ENCODE measurements at regions not wholly inside any gene's neighbourhood (a gene's known extent, or its start where the extent isn't known, plus 50 kb on each side); places are given as distances from the start of the nearest gene placed in this dataset.

GRCh38 chr10:45227456-45227855 lies 88.0 kb downstream of the OR13A1 start:
- TF ChIP-seq CTCF (IDR thresholded peaks at IDR 0.05; ENCODE audit: low read depth, low read length, poor library complexity, severe bottlenecking): no peak
- TF ChIP-seq EZH2phosphoT487 (IDR thresholded peaks at IDR 0.05; ENCODE audit: borderline replicate concordance, low read length): no peak
